ENCODE measurements at regions not wholly inside any gene's neighbourhood (a gene's known extent, or its start where the extent isn't known, plus 50 kb on each side); places are given as distances from the start of the nearest gene placed in this dataset.
"Not testable (repeated sequence)": the region's sequence is repeated elsewhere in the genome, so short reads cannot be mapped to it uniquely, and the experiment has no call there.

- Mint-ChIP-seq H3K4me1 (no peaks in the 10 kb centered on the region), H3K27me3 (ENCODE audit: low read depth in 2 of 2) (peaks cover 12 to 16% of the 10 kb centered on the region in 2 donors), H3K4me3 (no peak overlapping the region), H3K9me3 (no peaks in the 10 kb centered on the region), H3K36me3 (no peaks in the 10 kb centered on the region), H3K27ac (no peak overlapping the region)
- no peaks in the 10 kb centered on the region for H3K9me3 ChIP-seq (ENCODE audit: control insufficient read depth, insufficient read depth, low read length)
- TF ChIP-seq CTCF (IDR thresholded peaks at IDR 0.05): no peak
- no peaks in the 10 kb centered on the region for H3K27me3 ChIP-seq (ENCODE audit: control insufficient read depth, insufficient read depth, low read length)
- intact Hi-C loops (cut with micrococcal nuclease): no loop called here
- WGBS (ENCODE audit: insufficient coverage): 92% methylated on average over 3 of the region's 3 CpGs
- DNase-seq: no peak
- no peaks in the 10 kb centered on the region for H3K36me3 ChIP-seq (ENCODE audit: control insufficient read depth, insufficient read depth, low read length)
- no peak overlapping the region for H3K4me3 ChIP-seq (ENCODE audit: low read length)
- H3K4me1 ChIP-seq (ENCODE audit: control insufficient read depth, insufficient read depth, low read length): no peaks in the 10 kb centered on the region
- H3K27ac ChIP-seq (ENCODE audit: low read length): no peak overlapping the region
- no peak for ATAC-seq
Observed at GRCh38 chr2:215784371-215784783, 229.0 kb downstream of the MREG start.

DNA sequence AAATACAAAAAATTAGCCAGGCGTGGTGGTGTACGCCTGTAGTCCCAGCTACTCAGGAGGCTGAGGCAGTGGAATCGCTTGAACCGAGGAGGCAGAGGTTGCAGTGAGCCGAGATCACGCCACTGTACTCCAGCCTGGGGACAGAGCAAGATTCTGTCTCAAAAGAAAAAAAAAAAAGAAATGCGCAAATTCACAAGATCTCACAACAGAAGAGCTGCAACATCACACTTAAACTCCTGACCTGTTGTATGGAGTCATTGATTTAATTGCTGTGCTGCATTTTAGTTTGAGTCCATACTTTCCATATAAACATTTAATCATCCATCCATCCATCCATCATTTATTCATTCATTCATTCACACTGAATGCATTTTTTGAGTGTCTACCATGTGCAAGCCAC lies 229.7 kb downstream of the MREG start:
- H3K27ac Mint-ChIP-seq; ATAC-seq; DNase-seq; H3K9me3 Mint-ChIP-seq; H3K27ac ChIP-seq (ENCODE audit: low read length); H3K36me3 ChIP-seq (ENCODE audit: control insufficient read depth, insufficient read depth, low read length); H3K4me3 ChIP-seq (ENCODE audit: low read length); H3K4me3 Mint-ChIP-seq; intact Hi-C loops (cut with micrococcal nuclease); H3K4me1 Mint-ChIP-seq; H3K27me3 ChIP-seq (ENCODE audit: control insufficient read depth, insufficient read depth, low read length); H3K36me3 Mint-ChIP-seq; H3K9me3 ChIP-seq (ENCODE audit: control insufficient read depth, insufficient read depth, low read length); H3K4me1 ChIP-seq (ENCODE audit: control insufficient read depth, insufficient read depth, low read length): not testable (repeated sequence)
- H3K27me3 Mint-ChIP-seq (ENCODE audit: low read depth in 2 of 2): peaks cover 12 to 19% of the 10 kb centered on the region in 2 donors
- WGBS (ENCODE audit: insufficient coverage): 97% methylated on average over 6 of the region's 7 CpGs

DNA sequence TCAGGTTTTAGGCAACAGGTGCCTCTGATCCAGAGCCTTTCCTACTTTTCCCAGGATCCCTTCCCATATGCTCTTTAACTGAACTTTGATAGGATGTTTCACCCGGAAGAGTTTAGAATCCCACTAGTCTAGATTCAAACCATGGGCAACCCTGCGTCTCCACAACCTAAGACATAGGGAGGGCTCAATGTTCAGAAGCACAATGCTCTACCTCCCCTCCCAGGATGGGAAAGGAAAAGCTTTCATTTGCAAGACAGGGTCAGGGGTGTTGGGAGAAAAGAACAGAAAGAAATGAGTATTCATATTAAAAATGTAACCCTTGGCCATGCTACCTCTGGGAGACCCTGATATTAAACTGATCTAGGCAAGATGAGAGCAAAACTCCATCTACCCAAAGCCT lies 230.4 kb downstream of the MREG start:
- TF ChIP-seq CTCF (IDR thresholded peaks at IDR 0.05): no peak
- H3K4me1 ChIP-seq (ENCODE audit: control insufficient read depth, insufficient read depth, low read length): no peaks in the 10 kb centered on the region
- H3K27me3 ChIP-seq (ENCODE audit: control insufficient read depth, insufficient read depth, low read length): no peaks in the 10 kb centered on the region
- H3K9me3 ChIP-seq (ENCODE audit: control insufficient read depth, insufficient read depth, low read length): no peaks in the 10 kb centered on the region
- Mint-ChIP-seq H3K9me3 (no peaks in the 10 kb centered on the region), H3K27me3 (ENCODE audit: low read depth in 2 of 2) (peaks cover 12 to 19% of the 10 kb centered on the region in 2 donors), H3K27ac (no peak overlapping the region), H3K4me3 (no peak overlapping the region), H3K4me1 (no peaks in the 10 kb centered on the region), H3K36me3 (no peaks in the 10 kb centered on the region)
- intact Hi-C loops (cut with micrococcal nuclease): no loop called here
- H3K4me3 ChIP-seq (ENCODE audit: low read length): no peak overlapping the region
- no peak for DNase-seq
- ATAC-seq: no peak
- no peak overlapping the region for H3K27ac ChIP-seq (ENCODE audit: low read length)
- H3K36me3 ChIP-seq (ENCODE audit: control insufficient read depth, insufficient read depth, low read length): no peaks in the 10 kb centered on the region
- WGBS (ENCODE audit: insufficient coverage): 92% methylated on average over 2 of the region's 2 CpGs

GRCh38 chr2:215782295-215782694 lies 231.1 kb downstream of the MREG start:
- H3K36me3 Mint-ChIP-seq: no peaks in the 10 kb centered on the region
- no peak for TF ChIP-seq CTCF (IDR thresholded peaks at IDR 0.05)

More at GRCh38 chr2:215782295-215782694, 231.1 kb downstream of the MREG start:
- Histone ChIP-seq H3K36me3 (ENCODE audit: control insufficient read depth, insufficient read depth, low read length) (no peaks in the 10 kb centered on the region), H3K27ac (ENCODE audit: low read length) (no peak overlapping the region), H3K27me3 (ENCODE audit: control insufficient read depth, insufficient read depth, low read length) (no peaks in the 10 kb centered on the region), H3K4me3 (ENCODE audit: low read length) (no peak overlapping the region), H3K4me1 (ENCODE audit: control insufficient read depth, insufficient read depth, low read length) (no peaks in the 10 kb centered on the region), H3K9me3 (ENCODE audit: control insufficient read depth, insufficient read depth, low read length) (no peaks in the 10 kb centered on the region)
- WGBS (ENCODE audit: insufficient coverage): 89% methylated on average over 1 of the region's 1 CpG
- no peak for DNase-seq
- Mint-ChIP-seq H3K4me3 (no peak overlapping the region), H3K9me3 (no peaks in the 10 kb centered on the region), H3K27me3 (ENCODE audit: low read depth in 2 of 2) (peaks cover 12 to 19% of the 10 kb centered on the region in 2 donors), H3K4me1 (no peaks in the 10 kb centered on the region), H3K27ac (no peak overlapping the region)
- no peak for ATAC-seq
- intact Hi-C loops (cut with micrococcal nuclease): no loop called here

All from natural killer cell (primary cell).